GM12874 (cell line): ENCODE measurements at regions not wholly inside any gene's neighbourhood (a gene's known extent, or its start where the extent isn't known, plus 50 kb on each side); places are given as distances from the start of the nearest gene placed in this dataset.

ENCODE experiments used
- CTCF ChIP-seq: IDR thresholded peaks from 2 replicates; pipeline ENCODE4 v1.5.1; 2011; ENCODE audit warnings: low read depth, mild to moderate bottlenecking, control low read depth, low read length, moderate library complexity; ENCODE audit not compliant: insufficient read depth

- no peak for TF ChIP-seq CTCF
These were observed 140.7 kb upstream of the CDKN3 start for GRCh38 chr14:54256156-54256555.

GRCh38 chr14:54257424-54257823 lies 139.4 kb upstream of the CDKN3 start:
- TF ChIP-seq CTCF, result no peak

GRCh38 chr14:54258382-54258781 lies 138.4 kb upstream of the CDKN3 start:
- TF ChIP-seq CTCF, result no peak

GRCh38 chr14:54259821-54260220 lies 137.0 kb upstream of the CDKN3 start:
- no peak for TF ChIP-seq CTCF

- TF ChIP-seq CTCF, result no peak
These were observed 135.5 kb upstream of the CDKN3 start for GRCh38 chr14:54261283-54261682.

- TF ChIP-seq CTCF, result no peak
These were observed 129.6 kb upstream of the CDKN3 start for GRCh38 chr14:54267172-54267571.

GRCh38 chr14:54275997-54276725 lies 120.6 kb upstream of the CDKN3 start:
- TF ChIP-seq CTCF, result no peak
